ENCODE measurements at regions not wholly inside any gene's neighbourhood (a gene's known extent, or its start where the extent isn't known, plus 50 kb on each side); places are given as distances from the start of the nearest gene placed in this dataset.
A peak's percentile ranks its signal among the peaks of the same experiment; 100 is the strongest.

- no peak for DNase-seq (ENCODE audit: low spot score)
Measured at GRCh38 chr2:217160103-217160743, 300.4 kb upstream of the TNP1 start.

DNA sequence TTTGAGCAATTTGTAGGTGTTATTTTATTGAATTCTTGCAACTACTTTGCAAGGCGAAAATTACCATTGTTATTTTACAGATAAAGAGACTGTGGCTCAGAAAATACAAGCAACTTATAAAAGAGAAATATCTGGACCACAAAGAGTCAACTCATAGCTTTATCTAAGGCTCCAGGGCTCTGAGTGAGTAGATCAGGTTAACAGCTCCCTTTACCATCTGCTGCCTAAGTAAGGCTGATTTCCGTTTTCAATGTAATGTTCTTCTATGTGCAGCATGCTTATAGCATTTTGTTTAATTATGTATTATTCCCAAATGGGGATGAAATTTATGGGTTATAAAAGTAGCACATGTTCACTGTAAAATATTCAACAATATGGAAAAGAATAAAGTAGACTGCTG is 299.1 kb upstream of the TNP1 start:
- DNase-seq (ENCODE audit: low spot score) = no peak

GRCh38 chr2:217157581-217157980 is 297.7 kb upstream of the TNP1 start:
- DNase-seq (ENCODE audit: low spot score) = no peak

- no peak for DNase-seq (ENCODE audit: low spot score)
Measured at GRCh38 chr2:217156801-217157200, 296.9 kb upstream of the TNP1 start.

- no peak for DNase-seq (ENCODE audit: low spot score)
Measured at GRCh38 chr2:217154923-217155322, 295.1 kb upstream of the TNP1 start.

GRCh38 chr2:217153510-217153909 is 293.6 kb upstream of the TNP1 start:
- no peak for DNase-seq (ENCODE audit: low spot score)

DNA sequence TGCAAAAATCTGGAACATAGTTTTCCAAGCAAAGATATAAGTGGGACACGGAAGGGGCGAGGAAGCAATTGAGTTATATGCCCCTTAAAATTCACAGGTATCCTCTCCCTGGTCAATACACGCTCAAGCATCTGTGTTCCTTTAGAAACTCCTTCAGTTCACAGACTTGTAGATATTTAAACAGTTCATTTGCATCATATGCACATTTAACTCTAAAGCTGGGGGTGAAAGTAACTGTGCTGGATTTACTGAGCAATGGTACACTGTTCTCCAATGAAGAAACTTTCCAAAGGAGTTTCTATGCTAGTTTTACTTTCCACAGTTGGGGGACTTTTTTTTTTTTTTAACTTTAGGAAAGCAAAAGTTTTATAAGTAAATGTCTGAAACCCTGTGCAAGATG is 293.0 kb upstream of the TNP1 start:
- DNase-seq (ENCODE audit: low spot score) = no peak

GRCh38 chr2:217151509-217152206 is 291.8 kb upstream of the TNP1 start:
- no peak for DNase-seq (ENCODE audit: low spot score)

DNA sequence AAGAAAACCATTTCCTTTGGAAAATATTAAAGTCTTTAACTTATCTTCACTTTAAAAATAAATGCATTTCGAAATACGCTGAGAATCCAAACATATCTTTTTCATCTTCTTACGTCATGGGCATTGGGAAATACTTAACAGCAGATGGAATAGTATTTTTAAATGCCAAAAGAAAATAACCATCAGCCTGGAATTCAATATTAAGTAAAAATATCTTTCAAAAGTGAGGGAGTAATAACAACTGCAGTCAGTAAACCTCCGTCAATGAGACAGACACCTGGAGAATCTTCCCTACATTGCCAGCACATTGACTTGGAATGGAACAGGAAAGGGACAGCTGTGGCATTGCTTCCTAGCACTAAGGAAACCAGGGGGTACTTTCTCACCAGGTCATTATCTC is 290.4 kb upstream of the TNP1 start:
- no peak for DNase-seq (ENCODE audit: low spot score)

GRCh38 chr2:217149087-217149660 is 289.3 kb upstream of the TNP1 start:
- DNase-seq (ENCODE audit: low spot score) = no peak

GRCh38 chr2:217147818-217148217 is 288.0 kb upstream of the TNP1 start:
- peak; percentile 26 for DNase-seq (ENCODE audit: low spot score)

- DNase-seq (ENCODE audit: low spot score) = no peak
Measured at GRCh38 chr2:217146956-217147355, 287.1 kb upstream of the TNP1 start.

DNA sequence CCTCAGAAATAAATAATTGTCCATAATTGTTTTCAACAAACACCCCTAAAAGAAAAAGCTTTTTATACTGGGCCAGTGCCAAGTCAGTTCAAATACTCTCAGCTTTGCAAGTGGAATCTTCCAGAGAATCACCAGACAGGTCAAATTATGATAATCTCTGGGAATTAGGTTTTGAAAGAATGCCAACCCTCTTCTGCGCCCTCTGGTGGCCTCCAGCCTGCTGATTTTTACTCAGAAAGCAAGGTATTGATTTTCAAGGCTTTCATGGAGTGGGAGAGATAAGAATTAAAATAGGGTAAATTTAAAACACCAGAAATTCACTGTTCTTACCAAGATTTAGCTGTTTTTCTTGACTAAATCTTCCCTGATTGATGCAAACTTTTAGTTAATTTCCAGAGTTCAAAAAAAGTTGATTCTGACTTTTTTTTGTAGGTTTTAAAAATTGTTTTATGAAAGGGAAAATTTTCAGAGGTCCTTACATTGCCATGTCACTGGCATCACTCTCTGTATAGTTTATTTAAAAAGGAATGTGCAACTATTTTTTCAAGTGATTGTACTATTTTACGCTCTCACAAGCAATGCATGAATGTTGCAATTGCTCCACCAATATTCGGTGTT is 282.9 kb upstream of the TNP1 start:
- DNase-seq (ENCODE audit: low spot score) = peak; percentile 35

DNA sequence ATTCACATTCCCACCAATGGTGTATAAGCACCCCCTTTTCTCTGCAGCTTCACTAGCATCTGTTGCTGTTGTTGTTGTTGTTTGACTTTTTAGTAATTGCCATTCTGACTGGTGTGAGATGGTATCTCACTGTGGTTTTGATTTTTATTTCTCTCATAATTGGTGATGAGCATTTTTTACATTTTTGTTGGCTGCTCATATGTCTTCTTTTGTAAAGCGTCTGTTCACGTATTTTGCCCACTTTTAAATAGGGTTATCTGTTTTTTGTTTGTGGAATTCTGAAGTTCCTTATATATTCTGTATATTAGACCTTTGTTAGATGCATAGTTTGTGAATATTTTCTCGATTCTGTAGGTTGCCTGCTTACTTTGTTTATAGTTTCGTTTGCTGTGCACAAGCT is 278.4 kb upstream of the TNP1 start:
- no peak for DNase-seq (ENCODE audit: low spot score)

DNA sequence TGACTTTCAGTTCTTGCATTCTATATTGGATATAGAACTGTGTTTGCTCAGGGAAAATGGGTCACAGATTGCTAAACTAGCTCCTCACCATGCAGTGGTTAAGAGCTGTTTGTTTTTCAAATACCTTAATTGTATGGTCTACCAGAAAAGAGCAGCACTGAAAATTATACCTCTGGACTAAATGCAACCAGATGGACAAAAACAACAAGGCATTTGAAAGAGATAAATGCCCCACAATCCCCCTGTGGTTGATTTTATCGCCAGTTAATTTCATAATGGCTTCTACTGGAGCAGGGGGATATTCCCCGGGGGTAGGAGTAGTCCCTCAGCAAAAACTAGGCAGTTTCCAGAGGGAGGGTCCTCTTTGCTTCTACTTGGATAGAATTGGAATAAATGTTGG is 267.9 kb upstream of the TNP1 start:
- DNase-seq (ENCODE audit: low spot score) = no peak

DNA sequence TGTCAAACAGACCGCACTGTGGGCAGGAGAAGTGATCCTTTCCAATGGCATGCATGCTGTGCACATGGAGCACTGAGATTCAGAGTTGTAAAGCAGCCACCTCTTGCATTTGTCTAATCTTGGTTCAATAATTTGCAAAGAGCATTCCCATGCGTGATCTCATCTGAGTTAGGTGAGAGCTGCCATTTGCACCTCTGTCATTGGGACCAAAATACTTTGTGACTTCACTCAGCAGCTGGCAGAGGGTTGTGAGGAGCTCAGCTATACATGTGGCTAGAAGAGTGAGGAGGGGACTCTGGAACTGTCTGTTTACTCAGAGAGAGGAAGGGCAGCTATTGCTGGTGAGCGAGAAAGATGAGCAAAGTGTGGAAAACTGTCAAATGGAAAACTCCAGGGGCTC is 265.1 kb upstream of the TNP1 start:
- no peak for DNase-seq (ENCODE audit: low spot score)

GRCh38 chr2:217124050-217124449 is 264.2 kb upstream of the TNP1 start:
- no peak for DNase-seq (ENCODE audit: low spot score)

- DNase-seq (ENCODE audit: low spot score) = no peak
Measured at GRCh38 chr2:217121565-217121964, 261.7 kb upstream of the TNP1 start.

DNA sequence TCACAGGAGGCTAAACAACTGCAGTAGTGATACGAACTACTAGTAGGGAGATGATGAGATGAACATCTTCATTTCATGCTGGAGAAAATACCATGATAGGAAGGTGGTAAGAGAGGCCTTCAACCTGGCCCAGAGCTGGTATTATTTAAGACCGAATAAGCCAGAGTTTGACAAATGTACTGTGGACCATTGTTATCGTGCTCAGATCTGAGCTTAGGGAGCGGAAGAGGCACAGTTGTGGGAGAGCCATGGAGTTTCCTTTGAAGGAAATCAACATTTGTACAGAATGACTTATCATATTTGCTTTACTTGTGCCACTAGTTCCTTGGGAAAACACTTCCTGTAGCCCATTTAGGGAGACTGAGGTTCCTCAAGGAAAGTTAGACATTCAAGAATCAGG is 260.6 kb upstream of the TNP1 start:
- DNase-seq (ENCODE audit: low spot score) = no peak

GRCh38 chr2:217118559-217119284 is 258.9 kb upstream of the TNP1 start:
- no peak for DNase-seq (ENCODE audit: low spot score)

GRCh38 chr2:217117523-217117922 is 257.7 kb upstream of the TNP1 start:
- no peak for DNase-seq (ENCODE audit: low spot score)

DNA sequence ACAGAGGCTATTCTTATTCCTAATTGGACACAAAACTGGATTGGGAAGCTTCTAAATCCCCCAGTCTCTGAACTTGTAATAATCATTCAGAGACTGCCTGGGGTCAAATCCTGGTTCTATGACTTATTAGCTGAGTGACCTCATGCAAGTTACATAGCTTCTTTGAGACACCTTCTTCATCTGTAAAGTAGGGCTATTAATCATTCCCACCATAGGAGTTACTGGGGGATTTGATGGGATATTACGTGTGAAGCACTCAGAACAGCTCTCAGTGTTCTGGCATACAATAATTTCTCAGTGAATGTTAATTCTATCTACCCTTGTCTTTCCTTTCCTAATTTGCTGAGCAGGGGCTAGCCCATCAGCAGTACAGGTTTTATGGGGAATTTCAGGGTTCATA is 256.7 kb upstream of the TNP1 start:
- DNase-seq (ENCODE audit: low spot score) = no peak

DNA sequence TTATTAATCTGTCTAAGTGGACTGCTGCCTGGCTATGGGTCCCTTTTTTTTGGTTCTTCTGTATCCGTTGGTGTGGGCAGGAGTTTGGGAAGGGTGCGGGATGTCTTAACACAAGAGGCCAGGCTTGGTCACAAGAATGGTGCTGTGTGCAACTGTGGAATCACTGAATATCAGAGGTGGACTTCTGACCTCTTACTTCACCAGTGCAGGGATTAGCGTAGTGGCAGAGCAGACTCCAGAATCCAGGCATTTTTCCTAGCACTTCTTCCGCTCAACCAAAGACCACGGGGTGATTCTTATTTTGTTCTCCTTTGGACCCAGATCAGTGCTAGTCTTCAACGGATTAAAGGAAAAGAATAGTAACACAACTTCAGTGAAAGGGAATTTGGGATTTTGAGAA is 254.3 kb upstream of the TNP1 start:
- DNase-seq (ENCODE audit: low spot score) = no peak

All from hematopoietic multipotent progenitor cell treated with erythropoietin and hydrocortisone succinate and interleukin-3 and kit ligand, for 17 days (in vitro differentiated cells).